HG02642 (cell line): ENCODE measurements at regions not wholly inside any gene's neighbourhood (a gene's known extent, or its start where the extent isn't known, plus 50 kb on each side); places are given as distances from the start of the nearest gene placed in this dataset.

ENCODE experiments used
- ATAC-seq: cut with Tn5 transposase; IDR thresholded peaks from one replicate; pipeline ENCODE4 v1.9.1; 2021; ENCODE audit warnings: mild to moderate bottlenecking; ENCODE audit not compliant: unreplicated experiment, poor library complexity

GRCh38 chr7:25846722-25847121, 305.3 kb upstream of the NFE2L3 start:
- ATAC-seq = no peak

GRCh38 chr7:25847336-25848070, 304.5 kb upstream of the NFE2L3 start:
- no peak for ATAC-seq

- no peak for ATAC-seq
These were observed 302.4 kb upstream of the NFE2L3 start for GRCh38 chr7:25849500-25850184.

- ATAC-seq = no peak
These were observed 301.8 kb upstream of the NFE2L3 start for GRCh38 chr7:25850216-25850615.

GRCh38 chr7:25850735-25851134, 301.3 kb upstream of the NFE2L3 start:
- no peak for ATAC-seq

- peak; percentile 66 for ATAC-seq
These were observed 300.4 kb upstream of the NFE2L3 start for GRCh38 chr7:25851332-25852210.

GRCh38 chr7:25852211-25852938, 299.6 kb upstream of the NFE2L3 start:
- no peak for ATAC-seq

- ATAC-seq = no peak
These were observed 299.1 kb upstream of the NFE2L3 start for GRCh38 chr7:25852939-25853271.

GRCh38 chr7:25853314-25853713, 298.7 kb upstream of the NFE2L3 start:
- ATAC-seq = no peak

- ATAC-seq = no peak
These were observed 297.9 kb upstream of the NFE2L3 start for GRCh38 chr7:25854059-25854458.

- ATAC-seq = no peak
These were observed 297.1 kb upstream of the NFE2L3 start for GRCh38 chr7:25854608-25855497.

- no peak for ATAC-seq
These were observed 295.9 kb upstream of the NFE2L3 start for GRCh38 chr7:25855854-25856782.

- ATAC-seq = no peak
These were observed 294.5 kb upstream of the NFE2L3 start for GRCh38 chr7:25857376-25858067.

GRCh38 chr7:25858200-25858524, 293.8 kb upstream of the NFE2L3 start:
- no peak for ATAC-seq

- no peak for ATAC-seq
These were observed 293.2 kb upstream of the NFE2L3 start for GRCh38 chr7:25858525-25859411.

GRCh38 chr7:25859412-25860274, 292.4 kb upstream of the NFE2L3 start:
- ATAC-seq = no peak
